H1 (cell line): ENCODE measurements at regions not wholly inside any gene's neighbourhood (a gene's known extent, or its start where the extent isn't known, plus 50 kb on each side); places are given as distances from the start of the nearest gene placed in this dataset.

Experiments
- CREB1 ChIP-seq: IDR thresholded peaks from 2 replicates; pipeline ENCODE4 v1.6.1; 2012; ENCODE audit warnings: inconsistent platforms
- MAX ChIP-seq: IDR thresholded peaks from 2 replicates; pipeline ENCODE4 v1.6.1; 2012; ENCODE audit warnings: inconsistent platforms
- PHF8 ChIP-seq: fragments of 200-600 bp; sonication (generic); conservative IDR thresholded peaks from 2 replicates; pipeline ENCODE4 v1.7.1; 2012; ENCODE audit warnings: low read depth, mild to moderate bottlenecking, inconsistent platforms, low read length, moderate library complexity
- TAF7 ChIP-seq: optimal IDR thresholded peaks from 2 replicates; pipeline ENCODE3; 2011; ENCODE audit warnings: low read depth, mild to moderate bottlenecking, inconsistent platforms, low read length, moderate library complexity, borderline replicate concordance

GRCh38 chr4:58871509-58871908 is 1761.3 kb upstream of the IGFBP7 start (continued):
- TF ChIP-seq CREB1 (no peak), TAF7 (no peak), PHF8 (no peak), MAX (no peak)
